ENCODE measurements at regions not wholly inside any gene's neighbourhood (a gene's known extent, or its start where the extent isn't known, plus 50 kb on each side); places are given as distances from the start of the nearest gene placed in this dataset.

DNA sequence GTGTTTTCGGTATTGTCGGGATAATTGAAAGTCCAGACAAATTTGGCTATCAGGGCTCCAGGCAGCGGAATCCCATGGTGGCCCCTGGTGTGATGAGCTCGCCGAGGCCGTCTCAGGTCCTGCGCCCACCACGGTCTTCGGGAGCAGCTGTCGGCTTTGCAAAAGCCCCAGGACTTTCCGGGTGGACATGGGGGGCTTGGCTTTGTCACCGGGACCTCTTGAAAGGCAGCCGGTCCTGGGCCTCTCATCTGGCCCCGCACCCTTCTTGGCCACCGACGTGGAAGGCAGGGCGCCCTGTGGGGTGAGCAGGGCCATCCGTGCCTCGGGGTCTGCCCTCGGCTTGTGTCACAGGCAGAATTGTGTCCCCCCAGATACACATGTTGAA lies 87.1 kb upstream of the ACTRT2 start:
- no peak for DNase-seq (ENCODE audit: low read depth)

GRCh38 chr1:2934642-2935081 lies 86.6 kb upstream of the ACTRT2 start:
- no peak for DNase-seq (ENCODE audit: low read depth)

- no peak for DNase-seq (ENCODE audit: low read depth)
Observed at GRCh38 chr1:2935184-2935583, 86.1 kb upstream of the ACTRT2 start.

- no peak for DNase-seq (ENCODE audit: low read depth)
Observed at GRCh38 chr1:2935751-2936390, 85.4 kb upstream of the ACTRT2 start.

DNA sequence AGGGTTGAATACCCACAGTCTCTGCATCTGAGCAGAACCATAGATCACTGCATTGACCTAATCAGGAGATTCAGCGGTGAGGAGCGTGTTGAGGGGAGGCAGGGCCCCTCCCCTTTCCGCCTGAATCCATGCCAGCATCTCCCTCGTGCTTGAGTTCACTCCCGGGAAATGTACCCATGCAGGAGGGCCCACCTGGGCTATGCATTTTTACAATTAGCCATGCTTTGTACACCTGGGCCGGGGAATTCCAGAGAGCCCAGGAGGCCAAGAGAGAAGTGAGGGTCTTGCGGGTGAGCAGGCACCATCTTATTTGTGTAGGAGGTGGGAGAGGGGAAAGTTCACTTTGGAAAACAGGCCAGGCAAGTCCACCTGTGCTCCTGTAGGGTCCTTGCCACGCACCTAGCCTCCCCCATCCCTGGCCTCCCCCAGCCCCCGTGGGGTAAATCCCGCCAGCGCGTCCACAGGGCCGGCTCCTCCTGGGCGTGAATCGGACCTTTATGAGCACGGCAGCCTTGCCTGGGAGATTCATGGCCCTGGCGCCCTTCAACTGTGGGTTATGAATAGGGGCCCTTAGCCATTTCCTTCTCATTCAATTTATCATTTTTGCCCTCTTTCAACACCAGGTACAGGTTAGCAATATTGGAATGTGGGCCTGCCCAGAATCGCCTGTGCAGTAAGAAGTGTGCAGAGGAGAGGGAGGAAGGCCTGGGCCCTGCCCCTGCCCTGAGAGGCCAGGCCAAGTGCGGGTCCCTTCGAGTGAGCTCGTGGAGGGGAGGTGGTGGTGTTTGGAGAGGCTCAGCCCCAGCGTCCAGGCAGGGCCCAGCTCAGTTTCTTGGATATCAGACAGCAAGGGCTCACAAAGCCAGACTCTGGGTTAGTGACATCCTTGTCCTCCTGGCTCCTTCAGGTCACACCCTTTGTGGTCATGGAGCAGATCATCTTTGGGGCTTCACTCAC lies 84.4 kb upstream of the ACTRT2 start:
- DNase-seq (ENCODE audit: low read depth), result no peak

GRCh38 chr1:2937805-2938204 lies 83.5 kb upstream of the ACTRT2 start:
- no peak for DNase-seq (ENCODE audit: low read depth)

DNA sequence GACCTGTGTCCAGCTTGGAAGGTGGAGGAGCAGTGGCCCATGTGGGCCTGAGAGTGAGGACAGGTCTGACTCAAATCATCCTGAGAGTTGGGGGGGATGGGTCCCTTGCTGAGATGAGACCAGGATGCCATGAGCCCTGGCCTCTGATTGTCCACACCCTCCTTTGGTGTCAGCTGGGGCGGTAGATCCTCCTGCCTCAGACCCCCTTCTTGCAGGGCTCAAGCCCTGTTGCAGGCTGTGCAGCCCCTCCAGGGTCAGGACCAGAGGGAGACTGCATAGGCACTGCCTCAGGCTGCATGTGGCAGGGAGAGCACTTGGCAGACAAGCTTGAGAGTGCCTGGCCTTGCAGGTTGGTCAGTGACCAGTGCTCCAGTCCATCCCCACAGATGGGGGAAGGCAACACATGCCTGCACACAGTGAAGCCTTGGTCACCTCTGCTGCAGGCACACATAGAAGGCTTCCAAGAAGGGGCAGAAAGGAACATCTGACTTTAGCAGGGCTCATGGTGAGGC lies 82.2 kb upstream of the ACTRT2 start:
- no peak for DNase-seq (ENCODE audit: low read depth)

DNA sequence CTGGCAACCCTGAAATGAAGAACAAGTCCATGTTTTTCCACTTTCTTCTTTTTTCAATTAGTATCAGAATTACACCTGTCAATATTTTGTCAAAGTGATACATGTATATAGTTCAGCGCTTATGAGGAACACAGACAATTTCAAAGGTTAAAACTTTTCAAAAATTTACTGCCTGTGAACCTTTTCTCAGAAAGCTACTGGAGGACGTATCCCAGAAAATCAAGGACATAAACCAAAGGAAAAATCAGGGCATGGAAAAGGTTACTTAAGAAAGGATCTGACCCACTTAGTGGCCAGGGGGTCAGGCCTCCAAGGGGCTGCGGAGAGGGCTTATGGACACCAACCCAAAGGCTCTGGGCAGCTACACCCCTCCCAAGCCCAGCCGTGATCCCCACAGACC lies 81.1 kb upstream of the ACTRT2 start:
- no peak for DNase-seq (ENCODE audit: low read depth)

GRCh38 chr1:2941040-2941439 lies 80.2 kb upstream of the ACTRT2 start:
- no peak for DNase-seq (ENCODE audit: low read depth)

DNA sequence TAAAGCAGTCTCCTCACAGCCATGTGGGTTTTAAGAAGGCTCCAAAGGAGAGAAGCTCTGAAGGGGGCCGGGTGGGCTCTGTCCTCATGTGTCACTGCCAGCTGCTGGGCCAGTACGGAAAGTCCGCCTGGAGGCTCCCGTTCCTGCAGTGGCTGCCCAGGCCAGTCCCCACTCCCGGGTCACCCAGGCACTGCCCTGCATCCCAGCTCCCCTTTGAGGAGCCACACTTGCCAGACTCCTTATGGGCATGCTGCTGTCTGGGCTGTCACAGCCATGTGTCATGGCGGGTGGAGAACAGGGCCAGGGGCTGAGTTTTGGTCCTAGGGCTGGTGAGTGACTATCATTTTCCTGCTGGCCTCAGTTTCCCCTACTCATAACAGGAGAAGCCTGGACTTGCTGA lies 79.4 kb upstream of the ACTRT2 start:
- DNase-seq (ENCODE audit: low read depth), result no peak

DNA sequence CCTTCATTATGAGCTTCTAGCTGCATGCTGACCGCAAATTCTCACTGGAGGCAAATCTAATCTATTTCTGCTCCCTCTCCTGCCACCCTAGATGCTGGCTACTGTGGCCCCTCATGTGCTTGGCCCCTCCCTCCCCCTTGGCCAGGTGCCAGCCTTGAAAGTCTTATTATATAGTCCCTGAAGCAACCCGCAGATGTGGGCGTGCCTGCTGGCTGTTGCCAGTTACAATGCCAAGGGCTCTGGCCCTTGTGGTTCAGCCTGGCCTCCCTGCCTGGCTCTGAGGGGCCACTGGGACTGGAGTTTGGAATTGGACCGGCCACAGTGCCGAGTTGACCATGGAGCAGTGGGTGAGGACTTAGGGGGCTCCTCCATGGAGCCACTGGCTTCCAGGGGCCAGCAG lies 78.9 kb upstream of the ACTRT2 start:
- no peak for DNase-seq (ENCODE audit: low read depth)

DNA sequence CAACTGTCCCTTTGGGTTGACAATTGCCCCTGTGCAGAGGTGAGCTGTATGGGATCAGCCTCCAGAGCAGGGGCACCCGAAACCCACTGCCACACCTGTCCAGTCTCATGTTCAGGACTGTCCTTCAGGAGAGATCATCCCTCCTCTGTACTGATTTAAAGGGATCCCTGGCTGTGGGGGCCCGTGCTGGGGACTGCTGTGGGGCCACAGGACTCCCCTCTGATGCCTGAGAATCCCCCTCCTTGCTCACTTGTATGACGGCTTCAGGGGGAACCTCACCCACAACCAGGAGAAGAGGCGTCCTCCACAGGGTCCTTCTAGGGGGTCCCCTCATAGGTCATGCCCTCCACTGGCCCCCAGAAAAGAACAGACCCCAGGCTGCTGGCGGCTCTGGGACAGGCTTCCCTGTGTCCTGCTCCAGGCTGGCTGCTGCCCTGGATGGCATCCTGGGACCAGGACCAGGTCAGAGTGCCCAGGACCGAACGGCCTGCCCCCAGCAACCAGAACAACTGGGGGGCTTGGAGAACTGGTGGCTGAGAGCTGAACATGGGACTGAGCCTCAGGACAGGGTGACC lies 77.5 kb upstream of the ACTRT2 start:
- no peak for DNase-seq (ENCODE audit: low read depth)

- DNase-seq (ENCODE audit: low read depth), result no peak
Observed at GRCh38 chr1:2944705-2945104, 76.6 kb upstream of the ACTRT2 start.

DNA sequence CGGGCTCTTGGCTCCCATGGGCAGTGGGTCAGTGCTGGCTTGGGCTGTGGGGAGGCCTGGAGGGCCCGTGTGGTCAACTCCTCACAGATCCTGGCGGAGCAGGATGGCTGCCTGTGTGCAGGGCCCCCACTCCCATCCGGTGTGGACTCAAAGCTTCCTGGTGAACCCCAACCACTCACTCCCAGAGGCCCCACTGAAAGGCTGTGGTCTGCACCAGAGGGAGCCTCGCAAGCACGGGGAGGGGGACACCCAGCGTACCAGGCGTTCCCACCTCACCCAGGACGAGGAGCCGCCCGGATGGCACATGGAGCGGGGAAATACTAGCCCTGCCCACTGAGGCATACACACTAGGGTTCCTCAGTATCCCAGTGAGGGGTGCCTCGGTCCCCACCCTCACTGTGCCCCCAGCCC lies 75.4 kb upstream of the ACTRT2 start:
- no peak for DNase-seq (ENCODE audit: low read depth)

GRCh38 chr1:2946291-2946690 lies 75.0 kb upstream of the ACTRT2 start:
- no peak for DNase-seq (ENCODE audit: low read depth)

GRCh38 chr1:2946999-2947690 lies 74.1 kb upstream of the ACTRT2 start:
- no peak for DNase-seq (ENCODE audit: low read depth)

- DNase-seq (ENCODE audit: low read depth), result no peak
Observed at GRCh38 chr1:2948001-2948750, 73.1 kb upstream of the ACTRT2 start.

DNA sequence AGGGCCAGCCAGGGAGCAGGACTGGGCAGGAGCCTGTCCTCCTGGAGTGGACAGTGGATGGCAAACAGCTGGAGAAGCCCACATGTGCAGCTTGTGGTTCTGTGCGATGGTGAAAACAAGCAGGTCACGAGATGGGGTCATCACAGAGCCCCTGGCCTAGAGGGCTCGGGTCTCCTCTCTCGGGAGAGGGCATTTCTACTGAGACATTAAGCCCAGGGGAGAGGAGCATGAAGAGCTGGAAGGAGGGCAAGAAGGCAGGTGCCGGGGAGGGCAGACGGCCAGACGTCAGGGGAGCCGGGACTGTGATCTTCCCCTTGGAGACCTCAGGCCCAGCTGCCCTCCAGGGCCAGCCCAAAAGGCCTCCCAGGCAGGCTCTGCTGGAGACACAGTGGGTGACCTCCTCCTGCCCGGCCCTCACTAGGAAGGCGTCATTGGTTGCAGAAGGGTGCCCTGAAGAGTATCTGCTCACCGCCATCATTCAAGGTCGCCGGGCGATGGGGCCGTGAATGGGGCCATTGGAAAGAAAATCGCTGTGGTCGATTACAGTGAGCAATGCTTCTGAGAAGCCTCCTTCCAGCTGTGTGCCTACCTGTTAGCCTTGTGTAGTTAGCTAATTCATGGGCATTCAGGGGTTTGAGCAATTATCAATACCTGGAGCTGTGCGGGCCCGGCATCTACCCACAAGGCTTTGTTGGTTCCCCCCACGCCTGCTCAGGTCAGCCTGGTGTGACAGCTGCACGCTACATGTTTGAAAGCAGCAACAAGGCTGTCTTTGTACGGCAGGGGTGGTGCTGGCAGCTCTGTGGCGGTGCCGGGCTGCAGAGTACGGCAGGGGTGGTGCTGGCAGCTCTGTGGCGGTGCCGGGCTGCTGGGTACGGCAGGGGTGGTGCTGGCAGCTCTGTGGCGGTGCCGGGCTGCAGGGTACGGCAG lies 72.3 kb upstream of the ACTRT2 start:
- DNase-seq (ENCODE audit: low read depth), result no peak

GRCh38 chr1:2949966-2950925 lies 71.0 kb upstream of the ACTRT2 start:
- no peak for DNase-seq (ENCODE audit: low read depth)

All from activated T-cell treated with anti-CD3 and anti-CD28 coated beads for 48 hours (primary cell).